HCT116 (cell line): ENCODE measurements at regions not wholly inside any gene's neighbourhood (a gene's known extent, or its start where the extent isn't known, plus 50 kb on each side); places are given as distances from the start of the nearest gene placed in this dataset.
"Not testable (repeated sequence)": the region's sequence is repeated elsewhere in the genome, so short reads cannot be mapped to it uniquely, and the experiment has no call there.

Experiments
- ATAC-seq: fragments of 200-7000 bp; cut with Tn5 transposase; 2 replicates; pipeline ENCODE4 v1.9.1; 2020; ENCODE audit warnings: mild to moderate bottlenecking, moderate library complexity
- BruUV-seq: library from RNA; stranded (reverse); fragments of 400-500 nt; replicated peaks from 2 replicates; lab custom pipeline; 2021; lab: Mats Ljungman, UMichigan
- CTCF ChIA-PET: fragments of 300-600 bp; sonication (Branson Sonifier 250); formaldehyde crosslinking; loops from one replicate; lab custom pipeline; 2021; ENCODE audit warnings: antibody characterized with exemption; lab: Charles Lee
- POLR2A ChIA-PET: fragments of 300-600, 350-600 bp; sonication (Branson Sonifier 250); formaldehyde crosslinking; loops from one replicate; lab custom pipeline; 2021; ENCODE audit warnings: antibody characterized with exemption; lab: Charles Lee
- RAD21 ChIA-PET, 2 experiments: fragments of 300-600 bp; sonication (Branson Sonifier 250); formaldehyde crosslinking; loops; one replicate each; lab custom pipeline; 2023; ENCODE audit warnings: low total read pairs in 2 of 2; ENCODE audit not compliant: uncharacterized antibody in 2 of 2, unreplicated experiment in 2 of 2, low non-redundant PET in 1 of 2; lab: Charles Lee
- DNase-seq: peaks from one replicate; pipeline ENCODE4 v3.0.0-alpha.2; 2010; ENCODE audit warnings: low read depth, low spot score
- H2AFZ ChIP-seq: fragments of 200-600 bp; shearing (Covaris generic), sonication (generic); 2 replicates; pipeline ENCODE4 v1.6.1; 2017; ENCODE audit warnings: low read depth, mixed run types, mixed read lengths, antibody characterized with exemption, low read length; ENCODE audit not compliant: poor library complexity, severe bottlenecking
- H3K27ac ChIP-seq: 2 replicates; pipeline ENCODE4 v1.5.1; 2012; ENCODE audit warnings: low read depth, low read length
- H3K27me3 ChIP-seq: fragments of 200-600 bp; sonication (generic); 2 replicates; pipeline ENCODE4 v1.6.1; 2016; ENCODE audit warnings: mixed run types, low read length, mixed read lengths; ENCODE audit not compliant: insufficient read depth
- H3K36me3 ChIP-seq, 2 experiments: fragments of 200-500 bp in 1 of 2; fragments of 200-600 bp in 1 of 2; sonication (Bioruptor generic) in 1 of 2; sonication (generic) in 1 of 2; 2 replicates each; pipeline versions ENCODE4 v1.5.1 to v1.6.1; 2014 to 2016; ENCODE audit warnings: low read length in 2 of 2, inconsistent platforms in 1 of 2, mixed read lengths in 1 of 2, mixed run types in 1 of 2; ENCODE audit not compliant: insufficient read depth in 2 of 2, control insufficient read depth in 1 of 2
- H3K4me1 ChIP-seq, 2 experiments: fragments of 200-600 bp in 1 of 2; sonication (generic) in 1 of 2; 2 replicates each; pipeline versions ENCODE4 v1.5.1 to v1.6.1; 2012 to 2017; ENCODE audit warnings: low read length in 2 of 2, inconsistent platforms in 1 of 2, mild to moderate bottlenecking in 1 of 2, mixed read lengths in 1 of 2, mixed run types in 1 of 2, moderate library complexity in 1 of 2; ENCODE audit not compliant: insufficient read depth in 2 of 2, control insufficient read depth in 1 of 2
- H3K4me2 ChIP-seq: fragments of 200-600 bp; sonication (generic); 2 replicates; pipeline ENCODE4 v1.6.1; 2017; ENCODE audit warnings: mixed run types, low read length, mixed read lengths
- H3K4me3 ChIP-seq, 2 experiments: fragments of 200-600 bp in 1 of 2; sonication (generic) in 1 of 2; replicated peaks in 1 of 2; 2 replicates each; pipeline ENCODE4 v1.5.1; 2011 to 2016; ENCODE audit warnings: low read length in 2 of 2, control low read depth in 1 of 2, low read depth in 1 of 2, mild to moderate bottlenecking in 1 of 2, mixed read lengths in 1 of 2, mixed run types in 1 of 2
- H3K79me2 ChIP-seq: fragments of 200-600 bp; sonication (generic); 2 replicates; pipeline ENCODE4 v1.6.1; 2017; ENCODE audit warnings: mild to moderate bottlenecking, mixed run types, low read length, moderate library complexity, mixed read lengths; ENCODE audit not compliant: insufficient read depth
- H3K9ac ChIP-seq: fragments of 200-600 bp; sonication (generic); 2 replicates; pipeline ENCODE4 v1.6.1; 2016; ENCODE audit warnings: low read length, mixed read lengths
- H3K9me2 ChIP-seq: fragments of 200-600 bp; sonication (generic), shearing (Covaris generic); 2 replicates; pipeline ENCODE4 v1.6.1; 2017; ENCODE audit warnings: mixed run types, mild to moderate bottlenecking, moderate library complexity; ENCODE audit not compliant: insufficient read depth
- H3K9me3 ChIP-seq, 2 experiments: fragments of 200-500 bp in 1 of 2; fragments of 200-600 bp in 1 of 2; sonication (Bioruptor generic) in 1 of 2; sonication (generic) in 1 of 2; 2 replicates each; pipeline ENCODE4 v1.6.1; 2014 to 2017; ENCODE audit warnings: low read length in 2 of 2, mixed read lengths in 2 of 2, inconsistent platforms in 1 of 2, low read depth in 1 of 2, mild to moderate bottlenecking in 1 of 2, mixed run types in 1 of 2, moderate library complexity in 1 of 2; ENCODE audit not compliant: control insufficient read depth in 1 of 2, insufficient read depth in 1 of 2
- H4K20me1 ChIP-seq: fragments of 200-600 bp; sonication (generic), shearing (Covaris generic); 2 replicates; pipeline ENCODE4 v1.6.1; 2017; ENCODE audit warnings: mixed run types, mild to moderate bottlenecking, moderate library complexity; ENCODE audit not compliant: insufficient read depth
- intact Hi-C: fragments of 100-400 bp; cut with micrococcal nuclease; formaldehyde crosslinking; loops from 2 replicates; pipeline ENCODE4 v1.10.0; 2022

- POLR2A ChIA-PET, BruUV-seq, CTCF ChIA-PET: not testable (repeated sequence)
Measured at GRCh38 chr20:26057135-26057752, 360.6 kb upstream of the ZNF337 start.

GRCh38 chr20:26025792-26026191 is 329.1 kb upstream of the ZNF337 start:
- CTCF ChIA-PET, H3K9ac ChIP-seq, H3K9me2 ChIP-seq, H2AFZ ChIP-seq, H3K4me1 ChIP-seq, ATAC-seq, H3K4me2 ChIP-seq, H3K79me2 ChIP-seq, BruUV-seq, H3K9me3 ChIP-seq, H3K27ac ChIP-seq, H4K20me1 ChIP-seq, H3K4me3 ChIP-seq, H3K36me3 ChIP-seq, H3K27me3 ChIP-seq, RAD21 ChIA-PET, intact Hi-C loops, DNase-seq, POLR2A ChIA-PET: not testable (repeated sequence)

More at GRCh38 chr20:26057135-26057752, 360.6 kb upstream of the ZNF337 start:
- H3K27me3 ChIP-seq, H3K79me2 ChIP-seq, H3K4me2 ChIP-seq, H3K9me2 ChIP-seq, DNase-seq, H3K9ac ChIP-seq, H3K27ac ChIP-seq, H3K9me3 ChIP-seq, RAD21 ChIA-PET, H3K4me3 ChIP-seq, H4K20me1 ChIP-seq, H2AFZ ChIP-seq, H3K4me1 ChIP-seq, intact Hi-C loops, H3K36me3 ChIP-seq: not testable (repeated sequence)
- ATAC-seq, result peak; percentile 69

- H3K4me3 ChIP-seq, H3K9ac ChIP-seq, POLR2A ChIA-PET, RAD21 ChIA-PET, H4K20me1 ChIP-seq, H3K27ac ChIP-seq, DNase-seq, H3K27me3 ChIP-seq, H2AFZ ChIP-seq, intact Hi-C loops, BruUV-seq, H3K4me2 ChIP-seq, H3K36me3 ChIP-seq, ATAC-seq, CTCF ChIA-PET, H3K79me2 ChIP-seq, H3K4me1 ChIP-seq, H3K9me2 ChIP-seq, H3K9me3 ChIP-seq: not testable (repeated sequence)
Measured at GRCh38 chr20:26010942-26011276, 314.3 kb upstream of the ZNF337 start.

GRCh38 chr20:26010224-26010941 is 313.7 kb upstream of the ZNF337 start:
- ATAC-seq, H3K9me3 ChIP-seq, H3K79me2 ChIP-seq, BruUV-seq, H2AFZ ChIP-seq, DNase-seq, CTCF ChIA-PET, intact Hi-C loops, H3K27me3 ChIP-seq, RAD21 ChIA-PET, H3K9me2 ChIP-seq, POLR2A ChIA-PET, H4K20me1 ChIP-seq, H3K36me3 ChIP-seq, H3K4me1 ChIP-seq: not testable (repeated sequence)
- H3K9ac ChIP-seq, result peak overlapping the region; percentile 55
- peak overlapping the region; percentile 74 for H3K4me2 ChIP-seq
- peak overlapping the region; percentile 42; the same call in 1 of the 2 replicates for H3K27ac ChIP-seq
- H3K4me3 ChIP-seq, result peak overlapping the region; percentile 52 to 59
